Hepatic stellate cell (primary cell): ENCODE measurements at regions not wholly inside any gene's neighbourhood (a gene's known extent, or its start where the extent isn't known, plus 50 kb on each side); places are given as distances from the start of the nearest gene placed in this dataset.

ENCODE experiments used
- DNase-seq: peaks from one replicate; pipeline ENCODE4 v3.0.0; 2011; ENCODE audit warnings: low spot score

DNA sequence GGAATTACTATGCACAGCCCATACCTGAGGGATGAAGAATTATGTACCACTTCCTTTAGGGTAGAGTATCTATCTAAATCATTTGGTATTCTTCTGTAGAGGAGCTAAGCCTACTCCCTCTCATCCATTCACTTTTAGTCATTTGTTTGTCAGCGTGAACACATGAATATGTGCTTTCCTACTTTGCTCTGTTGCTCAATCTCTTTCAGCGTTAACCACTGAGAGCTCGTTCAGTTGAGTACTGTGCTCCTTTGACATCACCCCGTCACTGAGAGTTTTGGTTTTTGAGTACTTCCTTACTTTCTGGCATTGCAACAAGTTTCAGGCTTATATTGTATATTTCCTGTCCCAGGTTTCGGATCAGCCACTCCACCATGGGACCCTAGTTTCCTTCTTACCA lies 700.6 kb downstream of the NLGN4X start:
- DNase-seq = no peak

- no peak for DNase-seq
Measured at GRCh38 chrX:5526191-5526590, 702.5 kb downstream of the NLGN4X start.

GRCh38 chrX:5490786-5491563 lies 737.7 kb downstream of the NLGN4X start:
- no peak for DNase-seq

GRCh38 chrX:5474282-5474681 lies 754.4 kb downstream of the NLGN4X start:
- DNase-seq = no peak

GRCh38 chrX:5458300-5458842 lies 770.3 kb downstream of the NLGN4X start:
- no peak for DNase-seq

GRCh38 chrX:5449323-5449722 lies 779.3 kb downstream of the NLGN4X start:
- no peak for DNase-seq

- DNase-seq = no peak
Measured at GRCh38 chrX:5431823-5432222, 796.8 kb downstream of the NLGN4X start.

DNA sequence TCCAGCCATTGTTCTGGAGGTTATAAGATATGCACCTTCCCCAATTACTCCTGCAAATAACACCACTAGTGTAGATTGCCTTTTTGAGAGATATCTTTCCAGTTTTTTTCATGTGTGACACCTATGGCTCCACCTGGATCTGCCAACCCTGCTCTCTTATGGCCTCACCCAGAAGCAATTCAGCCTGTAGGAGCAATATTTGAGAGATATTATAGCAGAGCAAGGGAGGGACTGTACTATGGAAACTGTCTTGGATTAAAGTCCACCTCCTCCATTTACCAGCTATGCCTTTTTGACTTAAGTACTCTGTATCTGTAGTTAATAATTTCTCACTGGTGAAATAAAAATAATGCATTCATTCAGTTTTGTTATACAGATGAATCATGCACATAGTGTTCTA lies 803.5 kb downstream of the NLGN4X start:
- DNase-seq = no peak

GRCh38 chrX:5417381-5417780 lies 811.3 kb downstream of the NLGN4X start:
- no peak for DNase-seq

- no peak for DNase-seq
Measured at GRCh38 chrX:5415738-5416137, 812.9 kb downstream of the NLGN4X start.

DNA sequence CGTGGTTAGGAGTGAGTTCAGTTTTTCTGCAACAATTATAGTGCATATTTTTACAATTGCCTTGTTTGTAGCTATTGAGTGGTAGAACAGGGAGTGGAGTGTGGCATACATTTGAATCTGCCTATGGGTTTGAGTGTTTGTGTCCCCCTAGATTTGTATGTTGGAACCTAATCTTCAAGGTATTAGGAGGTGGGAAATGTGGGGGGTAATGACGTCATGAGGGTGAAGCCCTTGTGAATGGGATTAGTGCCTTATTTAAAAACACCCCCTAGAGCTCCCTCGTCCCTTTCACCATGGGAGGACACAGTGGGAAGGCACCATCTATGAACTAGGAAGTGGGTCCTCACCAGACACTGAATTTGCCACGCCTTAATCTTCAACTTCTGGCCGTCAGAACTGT lies 819.6 kb downstream of the NLGN4X start:
- no peak for DNase-seq

- no peak for DNase-seq
Measured at GRCh38 chrX:5402461-5402860, 826.2 kb downstream of the NLGN4X start.

DNA sequence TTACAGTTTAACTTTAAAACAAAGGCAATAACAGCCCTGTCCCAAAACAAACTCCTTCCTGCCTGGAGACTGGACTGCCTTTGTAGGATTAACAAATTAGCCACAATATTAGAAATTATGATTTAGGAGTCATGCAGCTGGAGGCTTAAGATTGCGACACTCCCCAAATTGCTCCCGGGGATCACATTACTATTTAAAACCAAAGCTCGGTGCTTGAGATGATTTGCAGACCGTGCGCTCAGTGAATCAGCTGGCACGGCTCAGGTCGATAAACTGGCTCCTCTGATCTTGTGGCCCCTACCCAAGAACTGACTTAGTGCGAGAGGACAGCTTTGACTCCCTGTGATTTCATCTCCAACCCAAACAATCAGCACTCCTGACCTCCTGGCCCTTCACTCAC lies 829.3 kb downstream of the NLGN4X start:
- no peak for DNase-seq

GRCh38 chrX:5397409-5397808 lies 831.3 kb downstream of the NLGN4X start:
- DNase-seq = no peak

GRCh38 chrX:5390376-5390775 lies 838.3 kb downstream of the NLGN4X start:
- DNase-seq = no peak

DNA sequence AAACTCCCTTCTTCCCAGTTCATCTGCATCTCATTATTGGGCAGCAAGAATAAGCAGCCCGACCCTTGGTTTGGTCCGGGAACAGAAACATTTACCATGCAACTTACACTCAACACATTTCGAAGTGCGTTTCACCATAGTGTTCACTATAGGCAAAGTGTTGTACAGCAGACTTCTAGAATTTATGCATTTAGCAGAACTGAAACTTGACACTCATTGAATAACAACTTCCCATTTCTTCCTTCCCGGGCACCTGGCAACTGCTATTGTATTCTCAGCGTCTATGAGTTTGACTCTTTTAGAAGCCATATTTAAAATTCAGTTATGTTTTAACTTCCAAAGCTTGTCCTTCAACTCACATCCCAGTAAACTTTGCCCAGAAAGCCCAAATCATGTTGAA lies 840.6 kb downstream of the NLGN4X start:
- no peak for DNase-seq

GRCh38 chrX:5380426-5380825 lies 848.2 kb downstream of the NLGN4X start:
- no peak for DNase-seq

DNA sequence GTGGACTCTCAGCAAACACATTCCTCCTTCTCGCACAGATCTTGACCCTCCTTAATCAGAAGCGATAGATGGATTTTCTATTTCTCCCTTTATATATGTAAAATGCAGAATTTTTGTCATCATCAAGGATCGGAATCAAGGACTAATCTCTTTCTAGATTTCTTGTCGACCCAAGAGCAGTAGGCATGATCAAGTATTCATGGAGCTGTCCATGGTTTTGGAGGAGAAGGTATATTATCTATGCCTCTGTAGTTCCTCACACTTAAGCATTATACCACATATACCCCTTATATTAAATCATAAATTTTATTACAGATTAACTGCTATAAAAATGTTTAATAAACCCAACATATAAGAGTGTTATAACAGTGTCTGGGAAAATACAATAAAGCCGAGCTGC lies 886.8 kb downstream of the NLGN4X start:
- no peak for DNase-seq

- DNase-seq = no peak
Measured at GRCh38 chrX:5337160-5337559, 891.5 kb downstream of the NLGN4X start.

DNA sequence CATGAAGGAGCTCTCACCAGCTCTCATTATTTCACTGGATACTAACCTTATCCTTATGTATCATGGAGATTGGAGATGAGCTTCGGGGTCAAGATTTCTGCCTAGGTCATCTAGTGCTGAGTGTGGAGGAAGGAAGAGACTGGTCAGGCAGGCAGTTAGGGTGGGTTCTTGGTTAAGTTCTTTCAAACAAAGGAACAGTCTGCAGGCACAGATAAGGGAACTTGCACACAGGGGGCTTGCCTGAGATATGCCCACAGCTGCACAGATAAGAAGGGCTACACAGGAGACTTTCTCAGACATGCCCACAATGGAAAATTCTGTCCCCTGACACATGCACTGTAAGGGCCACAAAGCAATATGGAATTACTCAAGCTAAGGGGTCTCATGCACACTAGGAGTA lies 904.1 kb downstream of the NLGN4X start:
- DNase-seq = no peak

DNA sequence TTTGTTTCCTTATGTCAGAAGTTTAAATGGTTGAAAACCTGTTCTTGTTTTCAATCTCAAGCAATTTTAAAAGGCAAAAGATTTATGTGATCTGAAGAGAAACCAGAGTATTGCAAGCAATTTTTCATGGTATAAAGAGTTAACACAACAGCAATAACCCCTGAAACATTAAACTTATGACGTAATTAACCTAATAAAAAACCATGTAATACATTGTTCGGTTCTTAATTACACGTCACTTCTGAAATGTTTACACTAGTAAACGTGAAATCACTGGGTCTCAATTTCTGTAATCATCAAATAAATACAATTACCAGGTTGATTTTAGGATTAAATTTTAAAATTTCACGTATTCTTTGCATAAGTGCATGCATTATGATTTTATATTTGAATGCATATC lies 914.5 kb downstream of the NLGN4X start:
- no peak for DNase-seq

DNA sequence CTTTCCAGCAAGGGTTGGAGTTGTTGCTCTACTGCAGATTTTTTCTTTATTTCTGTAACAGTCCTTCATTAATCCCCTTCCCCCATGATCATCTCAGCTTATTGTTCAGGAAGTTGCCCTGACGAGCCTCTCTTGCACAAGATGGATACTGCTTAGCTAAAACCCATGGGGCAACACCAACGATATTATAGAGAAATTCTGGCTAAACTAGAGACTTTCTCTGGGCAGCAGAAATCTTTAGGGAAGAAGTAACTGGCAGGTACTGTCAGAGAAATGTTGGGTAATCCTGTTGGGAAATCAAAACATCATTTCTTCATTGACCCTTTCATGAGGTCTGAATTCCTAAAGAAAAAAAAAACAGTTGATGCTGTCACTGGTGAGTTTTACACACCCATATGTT lies 921.3 kb downstream of the NLGN4X start:
- DNase-seq = no peak

GRCh38 chrX:5306654-5307121 lies 922.0 kb downstream of the NLGN4X start:
- DNase-seq = no peak

DNA sequence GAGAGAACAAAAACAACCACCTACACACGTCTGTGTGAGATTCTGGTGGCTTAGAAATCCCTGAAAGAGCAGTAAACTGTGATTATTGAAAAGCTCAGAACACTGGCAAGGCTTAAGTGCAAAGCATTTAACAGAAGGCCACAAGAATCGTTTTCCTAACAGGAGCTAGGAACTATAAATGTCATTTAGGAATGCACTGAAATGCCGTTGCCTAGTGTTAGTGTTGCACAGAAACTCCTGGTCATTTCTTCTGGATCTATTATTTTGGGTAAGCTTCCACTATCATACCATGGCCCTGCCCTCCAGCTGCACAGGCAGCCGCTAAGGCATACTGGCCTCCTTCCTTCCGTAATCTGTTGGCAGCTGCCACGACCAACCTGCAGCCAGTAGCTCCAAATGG lies 923.2 kb downstream of the NLGN4X start:
- no peak for DNase-seq
